Activated CD4-positive, alpha-beta T cell treated with anti-CD3 and anti-CD28 coated beads for 36 hours (primary cell): ENCODE measurements at regions not wholly inside any gene's neighbourhood (a gene's known extent, or its start where the extent isn't known, plus 50 kb on each side); places are given as distances from the start of the nearest gene placed in this dataset.
"Not testable (repeated sequence)": the region's sequence is repeated elsewhere in the genome, so short reads cannot be mapped to it uniquely, and the experiment has no call there.

Experiments used
- ATAC-seq: fragments of 200-7000 bp; cut with Tn5 transposase; one replicate; pipeline ENCODE4 v1.10.0; 2021; ENCODE audit warnings: mild to moderate bottlenecking, moderate library complexity
- CTCF ChIA-PET: fragments of 350-600 bp; sonication (Branson Sonifier 250); formaldehyde crosslinking; loops from one replicate; lab custom pipeline; 2021; ENCODE audit warnings: antibody characterized with exemption; lab: Charles Lee
- POLR2A ChIA-PET: fragments of 350-600 bp; sonication (Branson Sonifier 250); formaldehyde crosslinking; loops from one replicate; lab custom pipeline; 2021; ENCODE audit warnings: antibody characterized with exemption, inconsistent platforms; lab: Charles Lee
- DNase-seq: peaks from one replicate; pipeline ENCODE4 v3.0.0-alpha.2; 2020
- H3K27ac Mint-ChIP-seq: one replicate; pipeline ENCODE4 v1.8.0; 2021; ENCODE audit warnings: mixed read lengths
- H3K27me3 Mint-ChIP-seq: one replicate; pipeline ENCODE4 v1.8.0; 2021; ENCODE audit warnings: mixed read lengths
- H3K36me3 Mint-ChIP-seq: one replicate; pipeline ENCODE4 v1.8.0; 2021; ENCODE audit warnings: low read depth, mixed read lengths
- H3K4me1 Mint-ChIP-seq: one replicate; pipeline ENCODE4 v1.8.0; 2021; ENCODE audit warnings: mixed read lengths
- H3K4me3 Mint-ChIP-seq: one replicate; pipeline ENCODE4 v1.8.0; 2021; ENCODE audit warnings: mild to moderate bottlenecking, moderate library complexity, mixed read lengths
- H3K9me3 Mint-ChIP-seq: one replicate; pipeline ENCODE4 v1.8.0; 2021; ENCODE audit warnings: low read depth, mixed read lengths
- intact Hi-C, 2 experiments: fragments of 100-400 bp; cut with DNase I in 1 of 2; cut with micrococcal nuclease in 1 of 2; formaldehyde crosslinking; loops; one replicate each; pipeline versions ENCODE4 v1.14.2 to v1.15.1; 2022 to 2024; cut with DNase I, micrococcal nuclease

DNA sequence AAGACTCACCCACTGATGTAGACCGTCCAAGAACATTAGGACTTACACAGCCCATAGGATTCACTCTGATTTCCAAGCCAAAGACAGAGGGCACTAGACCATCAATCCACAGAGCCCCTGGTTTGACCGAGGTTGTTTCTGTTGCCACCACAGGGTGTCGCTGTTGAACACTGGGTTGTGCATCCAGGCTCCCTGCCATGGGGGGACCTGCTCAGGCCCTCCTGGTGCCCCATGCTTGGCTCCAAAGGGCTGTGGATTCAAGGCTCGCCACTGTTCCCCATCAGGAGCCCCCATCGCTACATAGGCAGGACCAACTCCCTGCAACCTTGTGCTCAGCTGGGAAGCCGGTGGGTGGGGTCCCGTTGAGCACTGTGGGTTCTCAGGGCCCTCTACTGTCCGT, 128.0 kb upstream of the ANO1 start:
- ChIA-PET POLR2A (no interaction called here), CTCF (interaction anchor here (0.6 kb wide), 2 partner anchors 36 to 647 kb away, joined by 3 read pairs; no protein-coding TSS in a partner anchor)
- intact Hi-C loops = loop anchor here in 1 of 2 experiments (1.0 kb wide), 1 partner anchor 241 kb away; no protein-coding TSS in a partner anchor

DNA sequence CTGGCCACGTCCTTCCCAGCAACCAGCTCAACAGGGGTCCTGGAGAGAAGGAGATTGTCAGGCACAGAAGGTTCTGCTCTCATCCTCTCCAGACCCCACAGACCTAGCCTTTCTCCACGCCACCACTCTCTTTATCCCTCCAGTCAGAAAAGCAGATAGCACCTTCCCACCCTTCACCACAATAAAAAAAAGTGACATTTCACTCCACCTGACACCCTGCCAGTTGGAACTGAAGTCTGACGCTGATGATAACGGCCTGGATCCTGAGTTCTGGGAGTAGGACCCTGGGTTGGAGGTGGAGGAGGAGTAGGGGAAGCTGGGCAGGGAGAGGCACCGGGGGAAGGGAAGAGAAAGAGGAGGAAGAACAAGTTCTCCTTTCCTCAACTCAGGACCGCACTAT, 127.5 kb upstream of the ANO1 start:
- no peaks in the 10 kb centered on the region for H3K4me1 Mint-ChIP-seq
- H3K27ac Mint-ChIP-seq = no peak overlapping the region
- ATAC-seq = no peak
- no peaks in the 10 kb centered on the region for H3K36me3 Mint-ChIP-seq
- POLR2A ChIA-PET = no interaction called here
- CTCF ChIA-PET = interaction anchor here (0.6 kb wide), 2 partner anchors 245 to 279 kb away, joined by 3 read pairs; no protein-coding TSS in a partner anchor
- no peaks in the 10 kb centered on the region for H3K9me3 Mint-ChIP-seq
- H3K27me3 Mint-ChIP-seq = peaks cover 2% of the 10 kb centered on the region
- intact Hi-C loops = loop anchor here in 1 of 2 experiments (1.0 kb wide), 1 partner anchor 241 kb away; no protein-coding TSS in a partner anchor
- no peak overlapping the region for H3K4me3 Mint-ChIP-seq
- no peak for DNase-seq

More for the DNA sequence above, 128.0 kb upstream of the ANO1 start:
- DNase-seq = peak; percentile 69
- Mint-ChIP-seq H3K4me1 (no peaks in the 10 kb centered on the region), H3K27ac (no peak overlapping the region), H3K36me3 (no peaks in the 10 kb centered on the region), H3K4me3 (no peak overlapping the region), H3K9me3 (no peaks in the 10 kb centered on the region), H3K27me3 (peaks cover 2% of the 10 kb centered on the region)
- peak; percentile 52 for ATAC-seq

DNA sequence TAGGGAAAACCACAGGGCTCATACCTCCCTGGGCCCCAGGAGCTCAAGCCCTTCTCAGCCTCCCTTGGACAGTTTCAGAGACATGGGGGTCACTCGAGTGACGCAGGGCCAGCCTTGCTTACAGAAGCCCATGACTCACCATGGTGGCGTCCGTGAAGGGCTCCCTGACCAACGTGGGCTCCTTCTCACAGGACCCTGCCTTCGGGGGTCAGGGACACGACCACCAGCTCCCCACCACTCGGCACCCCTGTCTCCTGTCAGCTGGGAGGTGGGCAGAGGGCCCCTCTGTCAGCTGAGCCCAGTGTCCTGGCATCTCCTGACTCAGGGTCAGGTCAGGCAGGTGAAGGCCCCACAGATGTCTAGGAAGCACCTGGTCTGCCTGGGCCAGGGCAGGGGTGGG, 126.3 kb upstream of the ANO1 start:
- ATAC-seq (no peak), DNase-seq (no peak)
- ChIA-PET POLR2A (no interaction called here), CTCF (interaction anchor here (0.7 kb wide), 1 partner anchor 547 kb away, joined by 3 read pairs; no protein-coding TSS in a partner anchor)
- Mint-ChIP-seq H3K4me1 (no peaks in the 10 kb centered on the region), H3K36me3 (no peaks in the 10 kb centered on the region), H3K27me3 (peaks cover 2% of the 10 kb centered on the region), H3K4me3 (no peak overlapping the region), H3K9me3 (no peaks in the 10 kb centered on the region), H3K27ac (no peak overlapping the region)
- intact Hi-C loops = no loop called here

DNA sequence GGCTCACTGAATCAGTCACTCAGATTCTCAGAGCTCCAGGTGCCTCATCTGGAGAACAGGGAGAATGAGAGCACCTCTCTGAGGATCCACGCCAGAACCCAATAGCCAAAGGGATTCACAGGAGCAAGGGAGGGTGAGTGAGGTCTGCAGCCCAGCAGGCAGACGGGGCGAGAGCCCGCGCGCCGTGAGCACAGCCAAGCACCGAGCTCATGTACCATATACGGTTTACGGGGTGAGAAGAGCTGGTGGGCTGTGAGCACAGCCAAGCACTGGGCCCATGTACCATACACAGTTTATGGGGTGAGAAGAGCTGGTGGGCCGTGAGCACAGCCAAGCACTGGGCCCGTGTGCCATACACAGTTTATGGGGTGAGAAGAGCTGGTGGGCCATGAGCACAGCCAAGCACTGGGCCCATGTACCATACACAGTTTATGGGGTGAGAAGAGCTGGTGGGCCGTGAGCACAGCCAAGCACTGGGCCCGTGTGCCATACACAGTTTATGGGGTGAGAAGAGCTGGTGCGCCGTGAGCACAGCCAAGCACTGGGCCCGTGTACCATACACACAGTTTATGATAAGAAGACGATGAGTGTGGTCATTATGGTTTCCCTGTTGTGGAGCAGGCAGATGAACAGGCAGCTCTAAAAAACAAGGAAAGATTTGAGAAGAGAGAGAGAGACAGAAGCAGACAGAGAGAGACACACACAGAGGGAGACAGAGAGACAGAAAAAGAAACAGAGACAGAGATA, 125.7 kb upstream of the ANO1 start:
- H3K4me3 Mint-ChIP-seq, H3K36me3 Mint-ChIP-seq, intact Hi-C loops, H3K4me1 Mint-ChIP-seq, H3K27ac Mint-ChIP-seq, POLR2A ChIA-PET, H3K9me3 Mint-ChIP-seq, DNase-seq, H3K27me3 Mint-ChIP-seq, ATAC-seq: not testable (repeated sequence)
- CTCF ChIA-PET = interaction anchor here (0.7 kb wide), 1 partner anchor 548 kb away, joined by 3 read pairs; no protein-coding TSS in a partner anchor

DNA sequence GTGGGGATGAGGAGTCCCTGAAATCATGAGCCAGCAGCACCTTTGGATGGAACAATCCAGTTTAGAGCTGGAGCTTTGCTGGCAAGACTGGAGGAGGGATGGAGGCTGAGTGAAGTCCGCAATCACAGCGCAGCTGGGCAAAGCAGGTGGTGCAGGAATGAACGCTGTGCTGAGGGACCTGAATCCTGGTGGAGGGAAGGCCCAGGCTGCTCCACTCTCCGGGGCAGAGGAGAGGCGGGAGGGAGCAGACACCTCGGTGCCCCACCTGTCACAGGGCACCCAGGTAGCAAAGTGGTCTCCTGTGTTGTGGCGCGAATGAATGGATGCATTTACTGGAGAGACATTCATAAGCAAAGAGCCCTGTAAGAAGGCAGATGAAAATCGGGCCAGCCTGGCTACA, 124.8 kb upstream of the ANO1 start:
- intact Hi-C loops = no loop called here
- CTCF ChIA-PET = no interaction called here
- no peaks in the 10 kb centered on the region for H3K9me3 Mint-ChIP-seq

DNA sequence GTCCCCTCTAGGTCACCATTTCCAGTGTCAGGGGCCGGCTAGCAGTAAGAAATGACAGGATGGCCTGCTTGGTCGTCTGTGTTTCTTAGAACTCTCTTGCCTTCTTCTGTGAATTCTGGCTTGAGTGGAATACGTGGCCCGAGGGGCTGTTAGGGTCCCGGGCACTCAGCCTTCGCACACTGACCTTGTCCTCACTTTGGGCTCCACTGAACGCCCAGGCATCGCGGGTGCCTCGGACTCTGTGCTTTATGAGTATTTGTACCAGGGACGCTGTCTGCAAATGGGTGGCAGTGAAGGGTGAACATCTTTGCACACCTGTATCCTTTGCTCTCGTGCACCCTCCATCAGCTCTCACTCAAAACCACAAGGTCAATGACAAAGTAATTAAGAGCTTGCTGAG, 123.4 kb upstream of the ANO1 start:
- Mint-ChIP-seq H3K27ac (no peak overlapping the region), H3K9me3 (peaks cover 2% of the 10 kb centered on the region), H3K4me3 (no peak overlapping the region), H3K4me1 (no peaks in the 10 kb centered on the region), H3K36me3 (no peaks in the 10 kb centered on the region), H3K27me3 (peaks cover 6% of the 10 kb centered on the region)
- CTCF ChIA-PET = no interaction called here
- DNase-seq = no peak
- POLR2A ChIA-PET = no interaction called here
- no peak for ATAC-seq
- intact Hi-C loops = no loop called here

More for the DNA sequence above, 124.8 kb upstream of the ANO1 start:
- Mint-ChIP-seq H3K4me3 (no peak overlapping the region), H3K36me3 (no peaks in the 10 kb centered on the region), H3K27ac (no peak overlapping the region), H3K4me1 (no peaks in the 10 kb centered on the region), H3K27me3 (peaks cover 2% of the 10 kb centered on the region)
- ATAC-seq = no peak
- no peak for DNase-seq
- POLR2A ChIA-PET = no interaction called here

DNA sequence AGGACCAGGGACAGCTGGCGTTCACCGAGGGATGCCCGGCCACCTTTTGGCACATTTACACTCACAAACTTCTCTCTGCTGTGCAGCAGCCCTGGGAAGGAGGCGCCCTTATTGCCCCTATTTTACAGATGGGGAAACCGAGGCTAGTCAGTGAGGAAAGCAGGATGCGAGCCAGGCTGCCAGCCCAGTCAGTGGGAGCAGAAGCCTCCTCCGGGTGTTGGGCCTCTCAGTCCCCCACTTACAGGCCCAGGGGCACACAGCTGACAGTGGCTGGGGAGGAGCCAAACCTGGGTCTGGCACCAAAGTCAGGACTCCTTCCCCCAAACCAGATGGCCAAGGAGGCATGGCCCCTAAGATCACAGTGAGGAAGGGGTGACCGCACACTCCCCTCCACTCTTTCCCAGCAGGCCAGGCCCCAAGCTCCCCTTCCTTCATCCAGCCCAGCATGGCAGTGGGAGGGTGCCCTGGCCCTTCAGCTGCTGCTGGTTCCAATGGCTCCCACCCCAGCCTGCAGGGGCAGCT, 121.4 kb upstream of the ANO1 start:
- Mint-ChIP-seq H3K4me3 (no peak overlapping the region), H3K27ac (no peak overlapping the region), H3K27me3 (peaks cover 9% of the 10 kb centered on the region), H3K9me3 (peaks cover 3% of the 10 kb centered on the region), H3K36me3 (no peaks in the 10 kb centered on the region), H3K4me1 (no peaks in the 10 kb centered on the region)
- ChIA-PET CTCF (interaction anchor here (0.7 kb wide), 1 partner anchor 1244 kb away, joined by 3 read pairs; no protein-coding TSS in a partner anchor), POLR2A (no interaction called here)
- DNase-seq (no peak), ATAC-seq (no peak)
- intact Hi-C loops = no loop called here

DNA sequence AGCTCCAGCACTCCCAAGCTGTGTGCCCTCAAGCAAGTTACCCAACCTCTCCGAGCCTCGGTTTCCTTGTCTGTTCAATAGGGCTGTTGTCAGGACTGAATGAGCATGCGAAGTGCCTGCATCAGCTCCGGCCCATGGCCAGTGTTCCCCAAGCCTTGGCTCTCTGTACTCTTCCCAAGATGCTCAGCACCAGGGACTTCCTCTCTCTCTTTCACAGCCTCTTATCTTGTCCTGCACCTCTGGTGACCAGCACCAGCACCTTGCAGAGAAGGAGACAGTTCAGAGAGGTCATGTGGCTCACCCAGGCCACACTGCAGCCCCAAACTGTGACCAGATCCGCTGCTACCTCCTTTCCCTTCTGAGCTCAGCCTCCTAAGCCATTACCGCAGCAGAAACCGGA, 120.3 kb upstream of the ANO1 start:
- intact Hi-C loops = no loop called here
- H3K4me3 Mint-ChIP-seq = no peak overlapping the region
- H3K36me3 Mint-ChIP-seq = no peaks in the 10 kb centered on the region
- H3K9me3 Mint-ChIP-seq = peaks cover 4% of the 10 kb centered on the region
- ATAC-seq (no peak), DNase-seq (no peak)
- CTCF ChIA-PET = no interaction called here
- no peaks in the 10 kb centered on the region for H3K4me1 Mint-ChIP-seq
- no peak overlapping the region for H3K27ac Mint-ChIP-seq
- H3K27me3 Mint-ChIP-seq = peaks cover 9% of the 10 kb centered on the region
- POLR2A ChIA-PET = no interaction called here

DNA sequence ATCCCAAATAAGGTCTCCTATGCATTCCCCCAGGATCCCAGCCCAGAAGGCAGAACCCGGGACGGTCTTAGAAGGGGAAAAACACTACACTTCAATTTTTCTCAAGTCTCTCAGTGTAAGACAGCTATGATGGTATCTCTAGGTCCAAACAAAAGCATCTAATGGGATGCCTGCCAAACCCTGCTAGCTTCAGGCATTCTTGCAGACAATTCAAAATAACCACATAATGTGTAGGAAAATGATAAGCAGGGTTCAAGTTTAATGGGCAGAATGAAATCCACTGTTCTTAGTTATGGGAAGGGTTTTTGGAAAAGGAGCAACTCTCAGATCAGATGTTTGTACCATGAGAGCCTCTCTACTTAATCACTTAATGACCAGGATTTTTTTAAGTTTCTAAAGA, 119.8 kb upstream of the ANO1 start:
- Mint-ChIP-seq H3K4me1 (no peaks in the 10 kb centered on the region), H3K27ac (no peak overlapping the region), H3K4me3 (no peak overlapping the region), H3K27me3 (peaks cover 9% of the 10 kb centered on the region), H3K36me3 (no peaks in the 10 kb centered on the region), H3K9me3 (peaks cover 4% of the 10 kb centered on the region)
- CTCF ChIA-PET = no interaction called here
- intact Hi-C loops = no loop called here
- ATAC-seq (no peak), DNase-seq (no peak)
- POLR2A ChIA-PET = no interaction called here

DNA sequence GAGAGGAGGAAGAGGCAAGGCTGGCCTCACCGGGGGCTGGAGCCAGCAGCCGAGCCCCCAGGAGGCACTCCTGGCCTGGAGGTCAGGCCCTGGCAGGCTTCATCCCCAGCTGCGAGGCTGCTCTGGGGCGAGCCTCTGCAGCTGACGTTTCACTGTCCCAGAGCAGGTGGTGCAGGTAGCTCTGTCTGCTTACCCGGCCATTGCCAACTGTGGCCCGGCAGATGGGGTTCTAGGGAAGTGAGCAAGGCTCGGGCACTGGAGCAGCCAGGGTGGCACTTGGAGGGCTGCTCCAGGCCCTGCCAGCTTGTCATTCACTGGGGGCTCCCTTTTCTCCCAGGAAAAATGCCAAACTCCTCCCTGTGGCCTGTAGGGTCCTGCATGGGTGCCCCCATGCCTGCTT, 118.7 kb upstream of the ANO1 start:
- Mint-ChIP-seq H3K4me3 (no peak overlapping the region), H3K36me3 (no peaks in the 10 kb centered on the region), H3K9me3 (peaks cover 4% of the 10 kb centered on the region), H3K27me3 (peaks cover 9% of the 10 kb centered on the region), H3K27ac (no peak overlapping the region), H3K4me1 (no peaks in the 10 kb centered on the region)
- ChIA-PET CTCF (interaction anchor here (0.7 kb wide), 1 partner anchor 43 kb away, joined by 3 read pairs; no protein-coding TSS in a partner anchor), POLR2A (no interaction called here)
- ATAC-seq = no peak
- intact Hi-C loops = no loop called here
- DNase-seq = no peak

DNA sequence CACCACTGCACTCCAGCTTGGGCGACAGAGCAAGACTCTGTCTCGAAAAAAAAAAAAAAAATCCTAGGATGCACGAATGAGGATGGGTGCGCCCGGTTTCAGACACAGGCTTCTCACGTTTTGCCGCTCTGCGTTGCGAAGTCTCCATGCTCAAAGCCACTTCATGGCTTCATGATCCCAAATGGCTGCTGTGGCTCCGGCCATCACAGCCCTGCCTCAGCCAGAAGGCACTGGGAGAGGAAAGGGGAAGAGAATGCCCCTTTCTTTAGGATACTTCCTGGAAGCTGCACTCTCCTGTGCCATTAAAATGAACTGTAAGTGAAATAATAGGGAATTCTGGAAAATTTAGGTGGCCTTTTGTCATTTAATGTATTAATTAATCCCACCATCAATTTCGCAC, 116.4 kb upstream of the ANO1 start:
- Mint-ChIP-seq H3K4me1 (no peaks in the 10 kb centered on the region), H3K36me3 (no peaks in the 10 kb centered on the region), H3K27me3 (peaks cover 9% of the 10 kb centered on the region), H3K4me3 (no peak overlapping the region), H3K9me3 (peaks cover 4% of the 10 kb centered on the region), H3K27ac (no peak overlapping the region)
- POLR2A ChIA-PET = no interaction called here
- CTCF ChIA-PET = no interaction called here
- no peak for ATAC-seq
- DNase-seq = no peak
- intact Hi-C loops = no loop called here

DNA sequence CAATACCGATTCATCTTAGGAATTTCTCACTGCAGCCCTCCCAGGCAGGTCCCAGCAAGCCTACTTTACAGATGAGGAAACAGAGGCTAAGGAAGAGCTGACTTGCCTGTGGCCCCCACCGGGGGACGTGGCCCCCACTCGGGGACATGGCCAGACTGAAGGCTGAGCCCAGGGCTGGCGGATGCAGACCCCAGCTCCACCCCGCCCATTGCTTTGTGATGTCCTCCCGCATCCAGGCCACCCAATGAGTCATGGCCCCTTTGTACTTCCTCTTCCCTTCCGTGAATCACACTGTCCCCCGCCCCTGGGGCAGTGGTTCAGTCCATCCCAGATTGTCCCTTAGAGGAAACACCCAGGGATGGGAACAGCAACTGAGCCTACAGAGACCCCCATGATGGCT, 116.0 kb upstream of the ANO1 start:
- ChIA-PET CTCF (no interaction called here), POLR2A (no interaction called here)
- H3K27ac Mint-ChIP-seq = no peak overlapping the region
- intact Hi-C loops = no loop called here
- H3K27me3 Mint-ChIP-seq = peaks cover 7% of the 10 kb centered on the region
- no peaks in the 10 kb centered on the region for H3K4me1 Mint-ChIP-seq
- no peak overlapping the region for H3K4me3 Mint-ChIP-seq
- DNase-seq (no peak), ATAC-seq (no peak)
- H3K9me3 Mint-ChIP-seq = peaks cover 4% of the 10 kb centered on the region
- H3K36me3 Mint-ChIP-seq = no peaks in the 10 kb centered on the region
